H1 (cell line): ENCODE measurements at regions not wholly inside any gene's neighbourhood (a gene's known extent, or its start where the extent isn't known, plus 50 kb on each side); places are given as distances from the start of the nearest gene placed in this dataset.

Source experiments
- CTCF ChIA-PET: fragments of 300-600 bp; sonication (Branson Sonifier 250); formaldehyde crosslinking; loops from one replicate; lab custom pipeline; 2021; ENCODE audit not compliant: partially characterized antibody; lab: Charles Lee
- POLR2A ChIA-PET: fragments of 300-600 bp; sonication (Branson Sonifier 250); formaldehyde crosslinking; loops from one replicate; lab custom pipeline; 2021; ENCODE audit warnings: inconsistent platforms; ENCODE audit not compliant: partially characterized antibody; lab: Charles Lee
- DNase-seq, 2 experiments: peaks; one replicate each; pipeline versions ENCODE4 v3.0.0 to v3.0.0-alpha.2; 2010 to 2022; ENCODE audit warnings: low spot score in 2 of 2, low read depth in 1 of 2, mixed read lengths in 1 of 2
- FAIRE-seq: peaks from 2 replicates; lab custom pipeline; 2011; peaks lifted over from hg19 to GRCh38; lab: Jason Lieb, UNC
- H2AFZ ChIP-seq: 2 replicates; pipeline ENCODE4 v1.8.1; 2012; ENCODE audit warnings: low read length, inconsistent platforms
- H2AK5ac ChIP-seq: 2 replicates; pipeline ENCODE4 v1.6.1; 2013; ENCODE audit warnings: low read depth, low read length
- H2BK120ac ChIP-seq: replicated peaks from 2 replicates; pipeline ENCODE3; 2013; ENCODE audit warnings: low read depth, low read length, inconsistent platforms
- H2BK12ac ChIP-seq: 2 replicates; pipeline ENCODE4 v1.6.1; 2013; ENCODE audit warnings: low read depth, low read length
- H2BK15ac ChIP-seq: 2 replicates; pipeline ENCODE4 v1.6.1; 2013; ENCODE audit warnings: low read length
- H2BK20ac ChIP-seq: 2 replicates; pipeline ENCODE4 v1.6.1; 2013; ENCODE audit warnings: low read length
- H2BK5ac ChIP-seq: 2 replicates; pipeline ENCODE4 v1.6.1; 2013; ENCODE audit warnings: low read depth, low read length
- H3K14ac ChIP-seq: 2 replicates; pipeline ENCODE4 v1.6.1; 2013; ENCODE audit warnings: inconsistent platforms; ENCODE audit not compliant: insufficient read length
- H3K18ac ChIP-seq: 2 replicates; pipeline ENCODE4 v1.6.1; 2013; ENCODE audit warnings: low read length; ENCODE audit errors: extremely low read depth
- H3K23ac ChIP-seq: 2 replicates; pipeline ENCODE4 v1.6.1; 2013; ENCODE audit warnings: inconsistent platforms; ENCODE audit not compliant: insufficient read length
- H3K23me2 ChIP-seq: 2 replicates; pipeline ENCODE4 v1.6.1; 2013; ENCODE audit warnings: low read depth, low read length
- H3K27ac ChIP-seq: 2 replicates; pipeline ENCODE4 v1.6.1; 2011; ENCODE audit warnings: low read depth, low read length, inconsistent platforms
- H3K27me3 ChIP-seq, 4 experiments: replicated peaks in 1 of 4; 1 replicate in 1 of 4; 2 replicates in 3 of 4; pipeline versions ENCODE4 v1.6.1 to v1.8.1; 2011 to 2013; ENCODE audit warnings: low read length in 3 of 4, mild to moderate bottlenecking in 3 of 4, inconsistent platforms in 2 of 4, mixed read lengths in 2 of 4, moderate library complexity in 1 of 4; ENCODE audit not compliant: control insufficient read depth in 3 of 4, insufficient read depth in 3 of 4; ENCODE audit errors: extremely low read depth in 1 of 4
- H3K36me3 ChIP-seq, 4 experiments: 2 replicates each; pipeline versions ENCODE4 v1.6.1 to v1.8.1; 2011 to 2013; ENCODE audit warnings: mild to moderate bottlenecking in 4 of 4, low read length in 3 of 4, moderate library complexity in 2 of 4, control low read depth in 1 of 4, inconsistent platforms in 1 of 4; ENCODE audit not compliant: insufficient read depth in 4 of 4, control insufficient read depth in 2 of 4
- H3K4ac ChIP-seq: replicated peaks from 2 replicates; pipeline ENCODE3; 2013; ENCODE audit warnings: low read length, low read depth, mixed read lengths, inconsistent platforms; ENCODE audit not compliant: insufficient read length
- H3K4me1 ChIP-seq, 4 experiments: replicated peaks in 1 of 4; 1 replicate in 1 of 4; 2 replicates in 3 of 4; pipeline versions ENCODE4 v1.6.1 to v1.8.1; 2011 to 2013; ENCODE audit warnings: low read length in 3 of 4, inconsistent platforms in 2 of 4, mixed read lengths in 1 of 4; ENCODE audit not compliant: insufficient read depth in 4 of 4, control insufficient read depth in 3 of 4
- H3K4me2 ChIP-seq, 2 experiments: 2 replicates each; pipeline versions ENCODE4 v1.6.1 to v1.8.1; 2011 to 2013; ENCODE audit warnings: low read depth in 2 of 2, low read length in 2 of 2, control low read depth in 1 of 2, inconsistent platforms in 1 of 2, mild to moderate bottlenecking in 1 of 2; ENCODE audit not compliant: insufficient read depth in 1 of 2
- H3K4me3 ChIP-seq, 4 experiments: fragments of 200-600, 300-600 bp in 1 of 4; sonication (generic), shearing (Covaris generic), sonication (Bioruptor Twin) in 1 of 4; 2 replicates each; pipeline versions ENCODE4 v1.5.1 to v1.8.1; 2011 to 2016; ENCODE audit warnings: low read length in 4 of 4, low read depth in 3 of 4, control low read depth in 2 of 4, inconsistent platforms in 2 of 4, mild to moderate bottlenecking in 2 of 4, mixed read lengths in 1 of 4, moderate library complexity in 1 of 4; ENCODE audit not compliant: insufficient read depth in 2 of 4; ENCODE audit errors: extremely low read depth in 1 of 4
- H3K56ac ChIP-seq: replicated peaks from 2 replicates; pipeline ENCODE3; 2013; ENCODE audit warnings: low read depth, mild to moderate bottlenecking, mixed read lengths, low read length, inconsistent platforms; ENCODE audit not compliant: insufficient read length
- H3K79me1 ChIP-seq: 2 replicates; pipeline ENCODE4 v1.6.1; 2013; ENCODE audit warnings: low read depth, low read length, control low read depth
- H3K79me2 ChIP-seq, 2 experiments: 2 replicates each; pipeline versions ENCODE4 v1.6.1 to v1.8.1; 2012 to 2013; ENCODE audit warnings: low read length in 2 of 2, mild to moderate bottlenecking in 2 of 2, inconsistent platforms in 1 of 2; ENCODE audit not compliant: insufficient read depth in 2 of 2, control insufficient read depth in 1 of 2
- H3K9ac ChIP-seq, 4 experiments: replicated peaks in 1 of 4; 1 replicate in 1 of 4; 2 replicates in 3 of 4; pipeline versions ENCODE4 v1.6.1 to v1.8.1; 2011 to 2013; ENCODE audit warnings: low read depth in 3 of 4, low read length in 3 of 4, control low read depth in 2 of 4, mild to moderate bottlenecking in 2 of 4, moderate library complexity in 2 of 4, inconsistent platforms in 1 of 4; ENCODE audit errors: extremely low read depth in 1 of 4
- H3K9me3 ChIP-seq, 2 experiments: 2 replicates each; pipeline versions ENCODE4 v1.6.1 to v1.8.1; 2012 to 2013; ENCODE audit warnings: mild to moderate bottlenecking in 2 of 2, moderate library complexity in 2 of 2, control low read depth in 1 of 2, inconsistent platforms in 1 of 2, low read depth in 1 of 2, low read length in 1 of 2, mixed read lengths in 1 of 2; ENCODE audit not compliant: insufficient read depth in 2 of 2
- H4K20me1 ChIP-seq, 2 experiments: replicated peaks in 1 of 2; 2 replicates each; pipeline versions ENCODE3 to v1.8.1; 2011 to 2013; ENCODE audit warnings: inconsistent platforms in 2 of 2, low read length in 2 of 2, mild to moderate bottlenecking in 1 of 2; ENCODE audit not compliant: insufficient read depth in 2 of 2, control insufficient read depth in 1 of 2
- H4K5ac ChIP-seq: 2 replicates; pipeline ENCODE4 v1.6.1; 2013; ENCODE audit warnings: low read length, low read depth, mixed read lengths, inconsistent platforms; ENCODE audit not compliant: insufficient read length
- H4K8ac ChIP-seq: 2 replicates; pipeline ENCODE4 v1.8.0; 2013; ENCODE audit warnings: mild to moderate bottlenecking, moderate library complexity, low read length, inconsistent platforms; ENCODE audit not compliant: insufficient read depth; ENCODE audit errors: extremely low read depth
- H4K91ac ChIP-seq: replicated peaks from 2 replicates; pipeline ENCODE3; 2013; ENCODE audit warnings: low read length, mixed read lengths, inconsistent platforms; ENCODE audit not compliant: insufficient read length
- BACH1 ChIP-seq: IDR thresholded peaks from 2 replicates; pipeline ENCODE4 v1.6.1; 2012; ENCODE audit warnings: low read length, improper control_type of control experiment
- CEBPB ChIP-seq: IDR thresholded peaks from 2 replicates; pipeline ENCODE4 v1.6.1; 2012; ENCODE audit warnings: low read depth, low read length
- CHD1 ChIP-seq: IDR thresholded peaks from 2 replicates; pipeline ENCODE4 v1.6.1; 2012; ENCODE audit warnings: low read depth, low read length, improper control_type of control experiment
- CREB1 ChIP-seq: IDR thresholded peaks from 2 replicates; pipeline ENCODE4 v1.6.1; 2012; ENCODE audit warnings: inconsistent platforms
- POU5F1 ChIP-seq: IDR thresholded peaks from 2 replicates; pipeline ENCODE4 v1.6.1; 2011; ENCODE audit warnings: low read depth, mild to moderate bottlenecking, low read length, moderate library complexity
- RBBP5 ChIP-seq: IDR thresholded peaks from 2 replicates; pipeline ENCODE4 v1.7.1; 2012; ENCODE audit warnings: low read depth, mild to moderate bottlenecking, inconsistent platforms, low read length, moderate library complexity, borderline replicate concordance
- SAP30 ChIP-seq: fragments of 300-600 bp; sonication (generic); IDR thresholded peaks from 2 replicates; pipeline ENCODE4 v1.7.1; 2012; ENCODE audit warnings: low read length, moderate library complexity, mild to moderate bottlenecking, inconsistent platforms; ENCODE audit not compliant: insufficient read depth, insufficient replicate concordance
- SIN3A ChIP-seq, 2 experiments: IDR thresholded peaks in 1 of 2; conservative IDR thresholded peaks in 1 of 2; 2 replicates each; pipeline ENCODE4 v1.6.1; 2011 to 2012; ENCODE audit warnings: low read length in 2 of 2, improper control_type of control experiment in 1 of 2, low read depth in 1 of 2, mild to moderate bottlenecking in 1 of 2
- SP2 ChIP-seq: IDR thresholded peaks from 2 replicates; pipeline ENCODE4 v1.6.1; 2012; ENCODE audit warnings: mild to moderate bottlenecking, low read length, inconsistent platforms
- TAF7 ChIP-seq: optimal IDR thresholded peaks from 2 replicates; pipeline ENCODE3; 2011; ENCODE audit warnings: low read depth, mild to moderate bottlenecking, inconsistent platforms, low read length, moderate library complexity, borderline replicate concordance
- TCF12 ChIP-seq: IDR thresholded peaks from 2 replicates; pipeline ENCODE4 v1.6.1; 2011; ENCODE audit warnings: low read depth, mild to moderate bottlenecking, low read length
- TF ChIP-seq, protein P1 (sequence below): IDR thresholded peaks from 2 replicates; pipeline ENCODE4 v1.6.1; 2012; ENCODE audit warnings: inconsistent platforms
- TF ChIP-seq, protein P2 (sequence below), 3 experiments: IDR thresholded peaks; 1 replicate in 2 of 3; 2 replicates in 1 of 3; pipeline versions ENCODE4 v1.5.1 to v1.6.1; 2011; ENCODE audit warnings: low read length in 3 of 3, mild to moderate bottlenecking in 3 of 3, inconsistent platforms in 2 of 3, low read depth in 1 of 3, moderate library complexity in 1 of 3; ENCODE audit not compliant: insufficient read depth in 1 of 3; ENCODE audit errors: control extremely low read depth in 1 of 3

DNA sequence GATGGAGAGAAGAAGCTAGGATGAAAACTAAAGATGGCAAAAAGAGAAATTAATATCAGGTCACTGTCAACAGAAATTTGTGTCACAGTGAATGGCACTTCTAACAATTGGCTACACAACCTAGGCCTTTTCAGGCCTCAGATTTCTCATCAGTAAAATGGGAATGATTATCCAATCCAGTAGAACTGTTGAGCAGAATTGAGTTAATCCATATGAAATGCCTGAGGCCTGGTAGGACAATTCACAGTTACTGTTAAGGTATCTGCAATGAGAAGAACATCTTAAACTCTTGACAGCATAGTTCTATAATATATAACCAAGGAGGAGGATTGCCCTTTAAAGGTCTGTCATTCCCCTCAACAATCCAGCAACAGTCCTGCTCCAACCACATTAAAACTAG lies 217.9 kb upstream of the ZNF217 start:
- Histone ChIP-seq H3K9ac (no peak overlapping the region), H3K4me2 (no peak overlapping the region), H4K20me1 (no peaks in the 10 kb centered on the region), H3K27me3 (no peaks in the 10 kb centered on the region), H3K27ac (no peak overlapping the region), H3K4me3 (no peak overlapping the region), H3K4ac (no peak overlapping the region), H3K14ac (no peak overlapping the region), H3K23ac (no peak overlapping the region), H2AK5ac (no peak overlapping the region), H2BK12ac (no peak overlapping the region), H2AFZ (no peak overlapping the region), H3K23me2 (no peaks in the 10 kb centered on the region), H4K5ac (no peak overlapping the region), H2BK120ac (no peak overlapping the region), H2BK15ac (no peak overlapping the region), H3K18ac (no peak overlapping the region), H3K79me2 (no peaks in the 10 kb centered on the region), H4K91ac (no peak overlapping the region), H3K36me3 (no peaks in the 10 kb centered on the region), H3K56ac (no peak overlapping the region), H4K8ac (no peak overlapping the region), H2BK5ac (no peak overlapping the region), H3K4me1 (peaks cover 2 to 10% (median 3%) of the 10 kb centered on the region in 4 experiments; a peak in 3 of 7 replicates), H2BK20ac (no peak overlapping the region), H3K79me1 (no peaks in the 10 kb centered on the region), H3K9me3 (no peaks in the 10 kb centered on the region)
- ChIA-PET CTCF (interaction anchor here (0.7 kb wide), 1 partner anchor 110 kb away, joined by 3 read pairs; no protein-coding TSS in a partner anchor), POLR2A (no interaction called here)
- no peak for FAIRE-seq
- DNase-seq: no peak
- TF ChIP-seq SIN3A (conservative IDR thresholded peaks at IDR 0.05 in 1 of 2, IDR thresholded peaks at IDR 0.05 in 1 of 2; ENCODE audit: low read depth in 1 of 2, low read length in 2 of 2) (no peak), CREB1 (no peak), POU5F1 (no peak), CHD1 (no peak), TCF12 (no peak), SP2 (no peak), BACH1 (no peak), TAF7 (no peak), CEBPB (no peak), SAP30 (no peak), RBBP5 (no peak)
- TF ChIP-seq, protein P1, sequence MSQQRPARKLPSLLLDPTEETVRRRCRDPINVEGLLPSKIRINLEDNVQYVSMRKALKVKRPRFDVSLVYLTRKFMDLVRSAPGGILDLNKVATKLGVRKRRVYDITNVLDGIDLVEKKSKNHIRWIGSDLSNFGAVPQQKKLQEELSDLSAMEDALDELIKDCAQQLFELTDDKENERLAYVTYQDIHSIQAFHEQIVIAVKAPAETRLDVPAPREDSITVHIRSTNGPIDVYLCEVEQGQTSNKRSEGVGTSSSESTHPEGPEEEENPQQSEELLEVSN: no peak
- TF ChIP-seq, protein P2, sequence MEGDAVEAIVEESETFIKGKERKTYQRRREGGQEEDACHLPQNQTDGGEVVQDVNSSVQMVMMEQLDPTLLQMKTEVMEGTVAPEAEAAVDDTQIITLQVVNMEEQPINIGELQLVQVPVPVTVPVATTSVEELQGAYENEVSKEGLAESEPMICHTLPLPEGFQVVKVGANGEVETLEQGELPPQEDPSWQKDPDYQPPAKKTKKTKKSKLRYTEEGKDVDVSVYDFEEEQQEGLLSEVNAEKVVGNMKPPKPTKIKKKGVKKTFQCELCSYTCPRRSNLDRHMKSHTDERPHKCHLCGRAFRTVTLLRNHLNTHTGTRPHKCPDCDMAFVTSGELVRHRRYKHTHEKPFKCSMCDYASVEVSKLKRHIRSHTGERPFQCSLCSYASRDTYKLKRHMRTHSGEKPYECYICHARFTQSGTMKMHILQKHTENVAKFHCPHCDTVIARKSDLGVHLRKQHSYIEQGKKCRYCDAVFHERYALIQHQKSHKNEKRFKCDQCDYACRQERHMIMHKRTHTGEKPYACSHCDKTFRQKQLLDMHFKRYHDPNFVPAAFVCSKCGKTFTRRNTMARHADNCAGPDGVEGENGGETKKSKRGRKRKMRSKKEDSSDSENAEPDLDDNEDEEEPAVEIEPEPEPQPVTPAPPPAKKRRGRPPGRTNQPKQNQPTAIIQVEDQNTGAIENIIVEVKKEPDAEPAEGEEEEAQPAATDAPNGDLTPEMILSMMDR (IDR thresholded peaks at IDR 0.05; ENCODE audit: control extremely low read depth in 1 of 3, insufficient read depth in 1 of 3, low read depth in 1 of 3, low read length in 3 of 3): no peak
